Keratinocyte (primary cell): ENCODE measurements at regions not wholly inside any gene's neighbourhood (a gene's known extent, or its start where the extent isn't known, plus 50 kb on each side); places are given as distances from the start of the nearest gene placed in this dataset.

Source experiments
- DNase-seq: peaks from one replicate; pipeline ENCODE4 v3.0.0-alpha.2; 2011; ENCODE audit warnings: low read depth, missing footprints, low spot score
- FAIRE-seq: peaks from 2 replicates; lab custom pipeline; 2011; peaks lifted over from hg19 to GRCh38; lab: Jason Lieb, UNC
- H2AFZ ChIP-seq: 2 replicates; pipeline ENCODE4 v1.6.0; 2012; ENCODE audit warnings: low read length, control low read depth, inconsistent platforms; ENCODE audit not compliant: control insufficient read depth
- H3K27ac ChIP-seq: 2 replicates; pipeline ENCODE4 v1.5.1; 2011; ENCODE audit warnings: low read length; ENCODE audit not compliant: control insufficient read depth, insufficient read depth
- H3K27me3 ChIP-seq: 3 replicates; pipeline ENCODE4 v1.6.0; 2011; ENCODE audit warnings: low read length; ENCODE audit not compliant: control insufficient read depth, insufficient read depth; ENCODE audit errors: extremely low read depth
- H3K36me3 ChIP-seq, 2 experiments: 2 replicates in 1 of 2; 3 replicates in 1 of 2; pipeline ENCODE4 v1.5.1; 2011; ENCODE audit warnings: low read length in 2 of 2, mild to moderate bottlenecking in 1 of 2; ENCODE audit not compliant: control insufficient read depth in 2 of 2, insufficient read depth in 2 of 2; ENCODE audit errors: extremely low read depth in 1 of 2
- H3K4me1 ChIP-seq: 3 replicates; pipeline ENCODE4 v1.5.1; 2011; ENCODE audit warnings: low read length; ENCODE audit not compliant: control insufficient read depth, insufficient read depth; ENCODE audit errors: extremely low read depth
- H3K4me2 ChIP-seq: 3 replicates; pipeline ENCODE4 v1.6.0; 2011; ENCODE audit warnings: low read depth, low read length; ENCODE audit not compliant: control insufficient read depth, insufficient read depth; ENCODE audit errors: extremely low read depth
- H3K4me3 ChIP-seq, 3 experiments: fragments of 200-600 bp in 1 of 3; sonication (generic) in 1 of 3; 2 replicates in 2 of 3; 3 replicates in 1 of 3; pipeline ENCODE4 v1.5.1; 2011 to 2016; ENCODE audit warnings: low read length in 3 of 3, mild to moderate bottlenecking in 3 of 3, control low read depth in 2 of 3, inconsistent platforms in 1 of 3, low read depth in 1 of 3, mixed read lengths in 1 of 3, mixed run types in 1 of 3, moderate library complexity in 1 of 3; ENCODE audit not compliant: control insufficient read depth in 2 of 3, insufficient read depth in 2 of 3; ENCODE audit errors: extremely low read depth in 1 of 3
- H3K79me2 ChIP-seq: 2 replicates; pipeline ENCODE4 v1.6.0; 2012; ENCODE audit warnings: low read length; ENCODE audit not compliant: control insufficient read depth, insufficient read depth
- H3K9ac ChIP-seq: 3 replicates; pipeline ENCODE4 v1.6.0; 2011; ENCODE audit warnings: low read length; ENCODE audit not compliant: control insufficient read depth, insufficient read depth; ENCODE audit errors: extremely low read depth
- H3K9me1 ChIP-seq: 3 replicates; pipeline ENCODE4 v1.6.0; 2011; ENCODE audit warnings: low read length; ENCODE audit not compliant: control insufficient read depth, insufficient read depth; ENCODE audit errors: extremely low read depth
- H3K9me3 ChIP-seq: 2 replicates; pipeline ENCODE4 v1.5.1; 2012; ENCODE audit warnings: low read depth, low read length; ENCODE audit not compliant: control insufficient read depth
- H4K20me1 ChIP-seq: 3 replicates; pipeline ENCODE4 v1.6.0; 2011; ENCODE audit warnings: low read length; ENCODE audit not compliant: control insufficient read depth, insufficient read depth; ENCODE audit errors: extremely low read depth
- CTCF ChIP-seq, 3 experiments: IDR thresholded peaks in 1 of 3; conservative IDR thresholded peaks in 1 of 3; optimal IDR thresholded peaks in 1 of 3; 2 replicates in 2 of 3; 3 replicates in 1 of 3; pipeline versions ENCODE3 to v1.5.1; 2011; ENCODE audit warnings: low read length in 3 of 3, mild to moderate bottlenecking in 3 of 3, moderate library complexity in 2 of 3, control low read depth in 1 of 3, inconsistent platforms in 1 of 3; ENCODE audit not compliant: insufficient read depth in 2 of 3; ENCODE audit errors: extremely low read depth in 1 of 3
- EZH2 ChIP-seq: IDR thresholded peaks from one replicate; pipeline ENCODE4 v1.6.1; 2012; ENCODE audit warnings: inconsistent platforms, mild to moderate bottlenecking, low read length, moderate library complexity
- dilution Hi-C: fragments of 300-500 bp; cut with MboI; formaldehyde crosslinking; loops from one replicate; pipeline ENCODE4 v1.7.0; 2020; ENCODE audit warnings: low sequenced_read_pairs; ENCODE audit not compliant: extremely low pct_ligation_motif_present

GRCh38 chr4:60155088-60155487 lies 1045.0 kb upstream of the ADGRL3 start:
- Histone ChIP-seq H3K9me3 (no peaks in the 10 kb centered on the region), H3K27ac (no peak overlapping the region), H3K79me2 (no peaks in the 10 kb centered on the region), H3K9ac (no peak overlapping the region), H3K4me2 (peak overlapping the region; percentile 58), H3K4me1 (peaks cover 4% of the 10 kb centered on the region), H3K27me3 (no peaks in the 10 kb centered on the region), H2AFZ (peak overlapping the region; percentile 26), H3K36me3 (no peaks in the 10 kb centered on the region), H4K20me1 (no peaks in the 10 kb centered on the region), H3K4me3 (no peak overlapping the region), H3K9me1 (no peaks in the 10 kb centered on the region)
- dilution Hi-C loops: no loop called here
- DNase-seq (no peak), FAIRE-seq (no peak)
- TF ChIP-seq CTCF (optimal IDR thresholded peaks at IDR 0.05 in 1 of 3, IDR thresholded peaks at IDR 0.05 in 1 of 3, conservative IDR thresholded peaks at IDR 0.05 in 1 of 3; ENCODE audit: extremely low read depth in 1 of 3, insufficient read depth in 2 of 3, low read length in 3 of 3) (no peak), EZH2 (no peak)

GRCh38 chr4:60173103-60173502 lies 1027.0 kb upstream of the ADGRL3 start:
- dilution Hi-C loops: no loop called here

More at GRCh38 chr4:60173103-60173502, 1027.0 kb upstream of the ADGRL3 start:
- no peaks in the 10 kb centered on the region for H3K36me3 ChIP-seq
- H3K4me3 ChIP-seq: no peak overlapping the region
- no peaks in the 10 kb centered on the region for H3K9me3 ChIP-seq
- no peaks in the 10 kb centered on the region for H3K27me3 ChIP-seq
- no peaks in the 10 kb centered on the region for H3K9me1 ChIP-seq
- no peak overlapping the region for H3K27ac ChIP-seq
- no peaks in the 10 kb centered on the region for H3K79me2 ChIP-seq
- H4K20me1 ChIP-seq: no peaks in the 10 kb centered on the region
- H3K4me1 ChIP-seq: no peaks in the 10 kb centered on the region
- H3K4me2 ChIP-seq: no peak overlapping the region
- TF ChIP-seq EZH2 (no peak), CTCF (optimal IDR thresholded peaks at IDR 0.05 in 1 of 3, IDR thresholded peaks at IDR 0.05 in 1 of 3, conservative IDR thresholded peaks at IDR 0.05 in 1 of 3; ENCODE audit: extremely low read depth in 1 of 3, insufficient read depth in 2 of 3, low read length in 3 of 3) (no peak)
- FAIRE-seq: no peak
- DNase-seq: no peak
- H3K9ac ChIP-seq: no peak overlapping the region
- no peak overlapping the region for H2AFZ ChIP-seq
